PC-9 (cell line): ENCODE measurements at regions not wholly inside any gene's neighbourhood (a gene's known extent, or its start where the extent isn't known, plus 50 kb on each side); places are given as distances from the start of the nearest gene placed in this dataset.

Experiments
- BruUV-seq: library from RNA; stranded (reverse); fragments of 400-500 nt; replicated peaks from 2 replicates; lab custom pipeline; 2021; lab: Mats Ljungman, UMichigan
- CTCF ChIA-PET: fragments of 300-600 bp; sonication (Branson Sonifier 250); formaldehyde crosslinking; loops from one replicate; lab custom pipeline; 2022; ENCODE audit warnings: antibody characterized with exemption; lab: Charles Lee
- POLR2A ChIA-PET: fragments of 300-600 bp; sonication (Branson Sonifier 250); formaldehyde crosslinking; loops from one replicate; lab custom pipeline; 2022; ENCODE audit warnings: antibody characterized with exemption; ENCODE audit not compliant: unreplicated experiment; lab: Charles Lee
- DNase-seq, 2 experiments: peaks; one replicate each; pipeline versions ENCODE4 v3.0.0 to v3.0.0-alpha.2; 2015 to 2022; ENCODE audit warnings: mixed read lengths in 1 of 2
- H2AFZ ChIP-seq: fragments of 200-600 bp; sonication (generic); 2 replicates; pipeline ENCODE4 v1.8.1; 2017; ENCODE audit warnings: antibody characterized with exemption
- H3F3A ChIP-seq: fragments of 200-600 bp; sonication (generic); 2 replicates; pipeline ENCODE4 v1.8.1; 2017; ENCODE audit warnings: antibody characterized with exemption, mild to moderate bottlenecking, low read depth; ENCODE audit not compliant: insufficient read depth
- H3K27ac ChIP-seq: fragments of 200-600 bp; sonication (generic); 2 replicates; pipeline ENCODE4 v1.6.1; 2016; ENCODE audit warnings: mixed run types
- H3K27me3 ChIP-seq: fragments of 200-600 bp; sonication (generic); 2 replicates; pipeline ENCODE4 v1.6.1; 2016; ENCODE audit warnings: low read depth, mixed run types; ENCODE audit not compliant: insufficient read depth
- H3K36me3 ChIP-seq: fragments of 200-600 bp; sonication (generic); 2 replicates; pipeline ENCODE4 v1.6.1; 2016; ENCODE audit warnings: low read depth, mixed run types
- H3K4me1 ChIP-seq: fragments of 200-600 bp; sonication (generic); replicated peaks from 2 replicates; pipeline ENCODE4 v1.6.1; 2016; ENCODE audit warnings: mixed run types; ENCODE audit not compliant: insufficient read depth
- H3K4me2 ChIP-seq: fragments of 200-600 bp; sonication (generic); 2 replicates; pipeline ENCODE4 v1.6.1; 2017; ENCODE audit warnings: mixed run types
- H3K4me3 ChIP-seq: fragments of 200-600 bp; sonication (generic); 2 replicates; pipeline ENCODE4 v1.6.1; 2016; ENCODE audit warnings: mixed run types
- H3K79me2 ChIP-seq: fragments of 200-600 bp; sonication (generic); 2 replicates; pipeline ENCODE4 v1.6.1; 2017; ENCODE audit warnings: low read depth, mixed run types
- H3K9me2 ChIP-seq: fragments of 200-600 bp; sonication (generic); 2 replicates; pipeline ENCODE4 v1.8.1; 2017; ENCODE audit warnings: mild to moderate bottlenecking; ENCODE audit not compliant: insufficient read depth
- H3K9me3 ChIP-seq: fragments of 200-600 bp; sonication (generic); 2 replicates; pipeline ENCODE4 v1.8.1; 2016; ENCODE audit warnings: low read depth; ENCODE audit not compliant: insufficient read depth
- H4K20me1 ChIP-seq: fragments of 200-600 bp; sonication (generic); 2 replicates; pipeline ENCODE4 v1.8.1; 2017; ENCODE audit not compliant: insufficient read depth
- CTCF ChIP-seq: fragments of 200-600 bp; sonication (generic); conservative IDR thresholded peaks from 2 replicates; pipeline ENCODE4 v1.6.1; 2017; ENCODE audit warnings: mixed run types, antibody characterized with exemption, mild to moderate bottlenecking, moderate library complexity
- EZH2 ChIP-seq: fragments of 200-600 bp; sonication (generic); IDR thresholded peaks from 2 replicates; pipeline ENCODE4 v1.8.0; 2017; ENCODE audit warnings: antibody characterized with exemption, low read depth
- intact Hi-C: fragments of 100-400 bp; cut with micrococcal nuclease; formaldehyde crosslinking; loops from one replicate; pipeline ENCODE4 v1.10.0; 2022; ENCODE audit not compliant: unreplicated experiment

GRCh38 chr2:175854129-175854528 is 147.9 kb downstream of the LNPK start:
- Histone ChIP-seq H3K4me2 (no peak overlapping the region), H3K36me3 (no peaks in the 10 kb centered on the region), H2AFZ (no peak overlapping the region), H3K4me3 (no peak overlapping the region), H3K4me1 (no peaks in the 10 kb centered on the region), H3K79me2 (no peaks in the 10 kb centered on the region), H3K9me2 (no peaks in the 10 kb centered on the region), H3K27me3 (no peaks in the 10 kb centered on the region), H3K27ac (no peak overlapping the region), H3F3A (no peaks in the 10 kb centered on the region), H3K9me3 (no peaks in the 10 kb centered on the region), H4K20me1 (no peaks in the 10 kb centered on the region)
- intact Hi-C loops: no loop called here
- POLR2A ChIA-PET: interaction anchor here (0.7 kb wide), 1 partner anchor 1526 kb away, joined by 13 read pairs; no protein-coding TSS in a partner anchor
- CTCF ChIA-PET: interaction anchor here (0.6 kb wide), 1 partner anchor 603 kb away, joined by 4 read pairs; no protein-coding TSS in a partner anchor
- no TSS peak for BruUV-seq
- no peak for TF ChIP-seq EZH2
- no peak for TF ChIP-seq CTCF
- DNase-seq: no peak

GRCh38 chr2:175853616-175853890 is 148.5 kb downstream of the LNPK start:
- intact Hi-C loops: no loop called here
- no peaks in the 10 kb centered on the region for H3K79me2 ChIP-seq
- H3F3A ChIP-seq: no peaks in the 10 kb centered on the region
- CTCF ChIA-PET: no interaction called here
- no peak overlapping the region for H2AFZ ChIP-seq
- no peak for TF ChIP-seq CTCF
- no peak for TF ChIP-seq EZH2
- POLR2A ChIA-PET: no interaction called here
- no TSS peak for BruUV-seq
- H3K9me2 ChIP-seq: no peaks in the 10 kb centered on the region
- H3K4me3 ChIP-seq: no peak overlapping the region
- no peaks in the 10 kb centered on the region for H3K4me1 ChIP-seq
- H3K9me3 ChIP-seq: no peaks in the 10 kb centered on the region
- H3K27me3 ChIP-seq: no peaks in the 10 kb centered on the region
- no peaks in the 10 kb centered on the region for H4K20me1 ChIP-seq
- DNase-seq: no peak
- H3K27ac ChIP-seq: no peak overlapping the region
- H3K36me3 ChIP-seq: no peaks in the 10 kb centered on the region
- no peak overlapping the region for H3K4me2 ChIP-seq

GRCh38 chr2:175852879-175853615 is 149.0 kb downstream of the LNPK start:
- DNase-seq: no peak
- CTCF ChIA-PET: no interaction called here
- no peak overlapping the region for H2AFZ ChIP-seq
- no peaks in the 10 kb centered on the region for H3F3A ChIP-seq
- no peak overlapping the region for H3K27ac ChIP-seq
- no peak overlapping the region for H3K4me3 ChIP-seq
- H3K4me2 ChIP-seq: no peak overlapping the region
- H3K4me1 ChIP-seq: no peaks in the 10 kb centered on the region
- no peak for TF ChIP-seq EZH2
- TF ChIP-seq CTCF: no peak
- intact Hi-C loops: no loop called here
- BruUV-seq: no TSS peak
- no peaks in the 10 kb centered on the region for H3K9me3 ChIP-seq
- H3K36me3 ChIP-seq: no peaks in the 10 kb centered on the region
- H3K27me3 ChIP-seq: peaks cover 2% of the 10 kb centered on the region; the same call in 1 of the 2 replicates
- no peaks in the 10 kb centered on the region for H4K20me1 ChIP-seq
- H3K79me2 ChIP-seq: no peaks in the 10 kb centered on the region
- no peaks in the 10 kb centered on the region for H3K9me2 ChIP-seq
- POLR2A ChIA-PET: no interaction called here
